HL-60 (cell line): ENCODE measurements at regions not wholly inside any gene's neighbourhood (a gene's known extent, or its start where the extent isn't known, plus 50 kb on each side); places are given as distances from the start of the nearest gene placed in this dataset.

Experiments used
- CTCF ChIP-seq: IDR thresholded peaks from one replicate; pipeline ENCODE4 v1.5.1; 2011; ENCODE audit warnings: low read length, control low read depth, inconsistent platforms; ENCODE audit not compliant: insufficient read depth
- GABPA ChIP-seq: IDR thresholded peaks from 2 replicates; pipeline ENCODE4 v1.6.1; 2012; ENCODE audit warnings: low read depth
- POLR2AphosphoS5 ChIP-seq: IDR thresholded peaks from 2 replicates; pipeline ENCODE4 v1.6.1; 2012; ENCODE audit warnings: low read depth
- REST ChIP-seq: IDR thresholded peaks from 2 replicates; pipeline ENCODE4 v1.6.1; 2012; ENCODE audit warnings: low read depth; ENCODE audit not compliant: insufficient replicate concordance
- SPI1 ChIP-seq: IDR thresholded peaks from 2 replicates; pipeline ENCODE4 v1.6.1; 2012; ENCODE audit warnings: low read depth, mild to moderate bottlenecking, borderline replicate concordance

GRCh38 chr12:17159506-17160300 lies 553.7 kb upstream of the LMO3 start:
- TF ChIP-seq CTCF (no peak), GABPA (no peak), POLR2AphosphoS5 (no peak), REST (no peak), SPI1 (no peak)
